ENCODE measurements at regions not wholly inside any gene's neighbourhood (a gene's known extent, or its start where the extent isn't known, plus 50 kb on each side); places are given as distances from the start of the nearest gene placed in this dataset.

DNA sequence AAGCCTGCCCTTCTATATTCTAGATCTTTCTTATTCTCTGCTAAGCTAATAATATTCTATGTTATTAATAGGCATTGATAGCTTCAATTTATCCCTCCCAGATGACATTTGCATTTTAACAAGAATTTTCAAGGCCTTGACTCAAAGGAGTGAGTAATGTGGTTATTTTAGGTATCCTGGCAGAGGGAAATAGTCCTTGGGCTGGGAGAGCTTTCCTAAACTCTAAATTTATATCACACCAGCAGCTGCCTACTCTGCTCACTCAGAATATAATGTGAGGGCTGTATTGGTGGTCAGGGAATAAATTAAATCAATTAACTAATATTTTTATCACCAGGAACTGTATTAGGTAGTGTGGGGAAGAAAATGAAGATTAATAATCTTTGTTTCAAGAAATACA, 74.8 kb upstream of the ADAM23 start:
- no peak for DNase-seq

DNA sequence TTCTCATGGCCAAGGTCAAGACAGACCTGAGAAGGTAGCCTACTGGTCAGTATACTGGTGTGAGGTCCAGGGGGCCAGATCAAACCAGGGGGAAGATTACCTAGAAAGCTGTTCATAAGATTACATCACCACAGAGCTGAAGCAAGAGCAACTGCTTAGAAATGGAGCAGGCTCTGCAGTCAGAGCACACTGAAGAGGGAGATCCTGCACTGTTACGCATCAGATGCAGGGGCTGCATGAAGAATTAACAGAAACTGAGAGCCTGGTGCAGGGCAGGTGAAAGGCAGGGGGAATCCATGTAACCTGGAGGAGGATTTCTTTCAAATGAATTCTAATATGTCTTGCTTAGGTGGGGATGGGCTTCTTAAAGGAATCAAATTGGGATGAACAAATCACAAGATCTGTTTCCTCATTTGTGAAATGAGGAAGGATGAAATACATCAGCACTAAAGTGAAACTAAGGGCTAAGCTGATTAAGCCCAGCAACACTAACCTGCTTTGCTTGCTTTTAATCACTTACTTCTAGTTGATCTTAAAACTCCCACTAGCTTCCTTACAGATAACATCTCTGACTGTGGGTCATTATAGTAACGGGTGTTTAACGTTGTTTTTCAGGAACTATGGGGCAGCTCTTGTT, 74.3 kb upstream of the ADAM23 start:
- no peak for DNase-seq

DNA sequence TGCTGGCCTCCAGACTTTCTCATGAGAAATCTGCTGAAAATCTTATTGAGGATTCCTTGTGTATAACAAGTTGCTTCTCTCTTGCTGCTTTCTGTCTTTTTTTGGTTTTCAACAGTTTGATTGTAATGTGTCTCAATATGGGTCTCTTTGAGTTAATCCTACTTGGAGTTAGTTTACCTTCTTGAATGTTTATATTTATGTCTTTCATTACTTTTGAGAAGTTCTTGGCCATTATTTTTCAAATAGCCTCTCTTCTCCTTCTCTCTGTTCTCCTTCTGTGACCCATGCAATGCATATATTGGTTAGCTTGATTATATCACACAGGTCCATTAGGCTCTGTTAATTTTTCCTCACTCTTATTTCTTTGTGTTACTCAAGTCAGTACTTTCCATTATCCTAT, 67.4 kb upstream of the ADAM23 start:
- no peak for DNase-seq

DNA sequence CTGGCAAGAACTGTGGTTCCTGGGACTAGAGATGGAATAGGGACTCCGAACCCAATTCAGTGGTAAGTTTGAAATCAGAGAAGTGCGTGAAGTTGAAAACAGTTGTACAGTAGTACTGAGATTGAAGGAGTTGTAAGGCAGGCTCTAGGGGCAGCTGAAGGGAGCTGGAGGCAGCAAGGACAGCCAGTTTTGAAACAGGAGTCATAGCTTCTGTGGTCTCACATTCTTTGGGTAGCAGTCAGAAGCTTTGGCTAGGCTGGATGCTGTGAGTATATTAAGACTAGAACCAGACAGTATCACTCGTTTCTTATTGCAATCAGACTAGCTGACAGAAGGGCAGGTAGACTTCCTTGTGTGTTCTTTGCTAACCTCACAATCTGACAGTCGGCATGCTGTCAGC, 64.5 kb upstream of the ADAM23 start:
- DNase-seq: no peak

DNA sequence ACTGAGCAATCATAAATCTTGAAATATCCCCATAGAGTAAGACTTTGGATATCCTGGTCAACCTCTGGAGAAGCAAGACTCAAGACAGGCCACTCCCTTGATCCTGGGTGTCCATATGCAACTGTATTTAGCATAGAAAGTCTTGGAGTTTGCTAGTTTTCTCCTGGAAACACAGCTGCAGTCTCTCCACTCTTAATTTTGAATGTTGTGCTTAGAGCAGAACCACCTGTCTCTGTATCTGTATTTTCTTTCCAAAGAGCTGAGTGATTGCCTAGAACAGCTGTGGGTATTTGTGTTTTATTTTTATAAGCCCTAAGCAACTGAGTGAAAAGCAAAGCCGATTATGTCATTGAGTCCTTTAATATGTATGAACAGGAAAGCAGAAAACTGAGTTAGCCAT, 64.1 kb upstream of the ADAM23 start:
- no peak for DNase-seq

DNA sequence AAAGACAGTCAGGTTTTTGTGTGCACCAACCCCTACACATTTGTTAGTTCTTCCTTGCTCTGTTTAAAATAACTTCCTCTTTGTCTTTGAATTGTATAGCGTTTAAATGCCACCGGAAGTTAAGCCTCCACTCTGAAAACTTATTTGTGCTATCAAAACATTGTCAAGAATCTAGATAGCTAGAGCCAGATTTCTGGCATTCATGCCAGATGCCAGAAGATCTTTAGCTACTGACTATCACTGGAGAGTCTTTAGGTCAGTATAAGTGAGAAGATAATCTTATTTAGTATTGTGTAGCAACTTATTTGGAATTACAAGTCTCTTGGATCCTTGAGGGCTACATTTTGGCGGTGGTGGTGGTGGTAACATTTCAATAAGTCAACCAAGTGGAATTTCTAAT, 63.4 kb upstream of the ADAM23 start:
- DNase-seq: no peak

DNA sequence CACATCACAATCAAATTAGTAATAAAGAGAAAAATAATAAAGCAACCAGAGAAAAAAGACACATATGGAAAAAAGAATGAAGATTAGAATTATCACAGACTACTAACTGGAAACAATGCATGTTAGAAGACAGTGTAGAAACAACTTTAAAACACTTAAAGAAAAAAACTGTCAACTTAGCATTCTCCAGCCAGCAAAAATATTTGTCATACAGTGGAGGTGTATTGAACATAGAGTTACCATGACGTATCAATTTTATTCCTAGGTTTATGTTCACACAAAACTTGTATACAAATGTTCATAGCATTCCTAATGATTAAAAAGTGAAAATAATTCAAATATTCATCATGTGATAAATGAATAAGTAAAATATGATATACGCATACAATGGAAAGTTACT, 61.5 kb upstream of the ADAM23 start:
- no peak for DNase-seq

DNA sequence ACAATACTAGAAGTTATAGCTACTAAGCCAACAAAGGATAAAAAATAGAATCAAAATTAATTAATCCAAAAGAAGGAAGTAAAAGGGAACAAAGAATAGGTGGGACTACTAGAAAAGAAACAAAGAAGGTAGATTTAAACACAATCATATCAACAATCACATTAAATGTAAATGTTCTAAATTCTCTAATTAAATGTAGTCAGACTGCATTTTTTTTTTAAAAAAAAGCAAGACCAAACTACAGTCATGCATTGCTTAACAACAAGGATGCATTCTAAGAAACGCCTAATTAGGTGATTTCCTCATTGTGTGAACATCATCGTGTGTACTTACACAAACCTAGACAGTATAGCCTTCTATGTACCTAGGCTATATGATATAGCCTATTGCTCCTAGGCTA, 59.7 kb upstream of the ADAM23 start:
- DNase-seq: no peak

DNA sequence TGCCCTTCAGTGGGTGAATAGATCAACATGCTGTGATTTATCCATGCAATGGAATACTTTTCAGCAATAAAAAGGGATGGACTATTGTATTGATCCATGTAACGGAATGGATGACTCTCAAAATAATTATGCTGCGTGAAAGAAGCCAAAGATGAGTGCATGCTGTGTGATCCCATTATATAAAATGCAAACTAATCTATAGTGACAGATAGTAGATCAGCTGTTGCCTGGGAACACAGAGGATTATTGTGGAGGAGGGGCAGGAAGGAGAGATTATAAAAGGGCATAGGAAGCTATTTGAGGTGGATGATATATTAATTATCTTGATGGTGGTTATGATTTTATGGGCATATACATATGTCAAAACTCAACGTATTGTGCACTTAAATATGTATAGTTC, 55.5 kb upstream of the ADAM23 start:
- no peak for DNase-seq

DNA sequence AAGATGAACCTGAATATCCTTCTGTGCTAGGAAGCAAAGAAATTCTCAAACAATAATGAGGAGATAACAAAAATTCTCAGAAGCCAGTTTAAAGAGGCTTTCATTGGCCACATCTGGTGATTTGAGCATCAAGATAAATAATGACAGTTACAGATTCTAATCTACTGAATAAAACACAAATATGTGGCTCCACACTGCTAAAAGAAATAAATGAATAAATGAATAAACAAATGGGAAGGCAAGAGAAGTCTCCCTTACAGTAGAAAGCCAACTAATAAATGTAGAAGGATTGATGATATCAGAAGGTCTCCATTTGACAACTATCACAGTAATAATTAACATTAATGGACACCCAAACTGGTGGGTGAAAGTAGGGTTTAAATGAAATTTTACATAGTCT, 54.6 kb upstream of the ADAM23 start:
- no peak for DNase-seq

DNA sequence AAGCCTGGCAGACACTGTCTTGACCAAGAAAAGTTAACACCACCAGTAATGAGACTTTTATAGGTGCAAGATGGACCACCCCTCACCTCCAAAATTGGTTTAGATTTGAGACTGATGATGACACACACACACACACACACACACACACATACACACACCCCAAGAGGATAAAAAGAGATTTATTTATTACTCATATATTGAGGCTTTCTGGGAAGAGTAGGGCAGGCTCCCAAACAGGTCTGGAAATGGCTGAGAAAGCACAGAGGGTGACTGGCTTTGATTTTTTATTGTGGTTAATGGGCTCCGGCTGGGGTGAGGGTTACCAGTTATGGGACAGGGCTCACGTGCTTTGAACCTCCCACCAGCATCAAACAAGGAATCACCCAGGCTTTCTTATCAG, 54.2 kb upstream of the ADAM23 start:
- no peak for DNase-seq

DNA sequence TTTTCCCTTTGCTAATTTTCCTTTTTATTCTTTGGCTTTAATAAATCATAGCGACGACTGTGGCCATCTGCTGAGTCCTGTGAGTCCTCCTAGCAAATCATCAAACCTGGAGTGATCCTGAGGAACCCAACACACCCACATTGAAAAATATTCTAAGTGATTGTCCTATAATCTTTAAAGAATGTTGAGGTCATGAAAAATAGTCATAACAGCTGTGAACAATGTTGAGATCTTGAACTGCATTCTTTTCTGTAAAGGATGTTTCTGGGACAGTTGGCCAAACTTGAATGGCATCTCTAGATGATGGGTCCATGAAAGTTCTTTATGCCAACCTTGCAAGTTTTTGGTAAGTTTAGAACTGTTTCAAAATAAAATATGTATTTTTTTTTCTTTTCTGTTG, 53.2 kb upstream of the ADAM23 start:
- no peak for DNase-seq

DNA sequence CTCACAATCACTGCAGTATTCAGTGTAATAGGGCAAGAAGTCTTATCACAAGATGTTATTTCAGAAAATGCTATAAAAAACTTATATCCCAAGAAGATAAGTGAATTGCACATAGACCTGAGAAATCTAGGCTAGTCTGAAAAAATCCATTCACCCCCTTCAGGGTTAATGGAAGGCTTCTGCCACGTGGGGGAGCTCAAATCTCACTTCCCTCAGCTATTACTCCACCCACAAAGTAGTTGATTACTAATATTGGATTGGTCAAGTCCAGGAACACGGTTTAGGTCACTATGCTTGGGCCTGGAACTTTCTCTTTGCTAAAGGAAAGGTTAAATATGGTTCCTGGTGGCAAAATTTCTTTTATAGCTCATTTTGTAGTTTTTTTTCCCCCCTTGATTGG, 51.2 kb upstream of the ADAM23 start:
- peak; percentile 42 for DNase-seq
